Left lung (tissue), 4 donors: ENCODE measurements at regions not wholly inside any gene's neighbourhood (a gene's known extent, or its start where the extent isn't known, plus 50 kb on each side); places are given as distances from the start of the nearest gene placed in this dataset.

Source experiments
- ATAC-seq: fragments of 200-7000 bp; cut with Tn5 transposase; one replicate; pipeline ENCODE4 v1.9.1; 2020; ENCODE audit warnings: moderate library complexity
- DNase-seq, 4 donors: peaks; one replicate each; pipeline ENCODE4 v3.0.0-alpha.2; 2013 to 2020
- H3K27ac ChIP-seq, 2 donors: fragments of 200-600 bp; sonication (generic) in 1 of 2; one replicate each; pipeline versions ENCODE4 v1.5.0 to v1.8.0; 2020 to 2021
- H3K27me3 ChIP-seq, 2 donors: fragments of 200-600 bp; sonication (generic) in 1 of 2; one replicate each; pipeline versions ENCODE4 v1.5.0 to v1.8.0; 2020 to 2021
- H3K36me3 ChIP-seq, 2 donors: fragments of 200-600 bp; sonication (generic) in 1 of 2; one replicate each; pipeline versions ENCODE4 v1.5.0 to v1.8.0; 2020 to 2021
- H3K4me1 ChIP-seq, 2 donors: fragments of 200-600 bp; one replicate each; pipeline ENCODE4 v1.8.0; 2021
- H3K4me3 ChIP-seq, 2 donors: fragments of 200-600 bp; sonication (generic) in 1 of 2; one replicate each; pipeline versions ENCODE4 v1.5.0 to v1.8.0; 2020 to 2021; ENCODE audit warnings: mild to moderate bottlenecking in 1 of 2
- H3K9me3 ChIP-seq, 2 donors: fragments of 200-600 bp; sonication (generic) in 1 of 2; one replicate each; pipeline versions ENCODE4 v1.5.0 to v1.8.0; 2020 to 2021
- CTCF ChIP-seq, 2 donors: fragments of 200-600 bp; sonication (generic) in 1 of 2; IDR thresholded peaks; one replicate each; pipeline versions ENCODE4 v1.5.0 to v1.8.0; 2021; ENCODE audit warnings: antibody characterized with exemption in 2 of 2
- intact Hi-C, 2 donors: fragments of 100-400 bp; cut with DNase I; formaldehyde crosslinking; loops; one replicate each; pipeline versions ENCODE4 v1.11.2 to v1.14.2; 2022
- donor health status: DM: no; HTN: yes; CAD: no.
- donor health status: DM: no; HTN: no; CAD: no.

- Histone ChIP-seq H3K36me3 (no peaks in the 10 kb centered on the region), H3K27ac (no peak overlapping the region), H3K9me3 (no peaks in the 10 kb centered on the region), H3K4me1 (no peaks in the 10 kb centered on the region), H3K27me3 (peaks cover 0 to 60% of the 10 kb centered on the region in 2 donors), H3K4me3 (no peak overlapping the region)
- no peak for TF ChIP-seq CTCF (IDR thresholded peaks at IDR 0.05)
- intact Hi-C loops, result no loop called here
- DNase-seq, result no peak
- ATAC-seq, result no peak
Measured at GRCh38 chr19:30646806-30647205, 274.6 kb downstream of the ZNF536 start.

- intact Hi-C loops, result no loop called here
- no peak for DNase-seq
- Histone ChIP-seq H3K9me3 (no peaks in the 10 kb centered on the region), H3K4me3 (no peak overlapping the region), H3K27ac (no peak overlapping the region), H3K27me3 (peaks cover 0 to 56% of the 10 kb centered on the region in 2 donors), H3K36me3 (no peaks in the 10 kb centered on the region), H3K4me1 (no peaks in the 10 kb centered on the region)
- no peak for TF ChIP-seq CTCF (IDR thresholded peaks at IDR 0.05)
- no peak for ATAC-seq
Measured at GRCh38 chr19:30645946-30646577, 273.9 kb downstream of the ZNF536 start.

- no peak for TF ChIP-seq CTCF (IDR thresholded peaks at IDR 0.05)
- Histone ChIP-seq H3K4me1 (no peaks in the 10 kb centered on the region), H3K9me3 (peaks cover 0 to 2% of the 10 kb centered on the region in 2 donors), H3K27ac (no peak overlapping the region), H3K27me3 (peaks cover 0 to 5% of the 10 kb centered on the region in 2 donors), H3K36me3 (no peaks in the 10 kb centered on the region), H3K4me3 (no peak overlapping the region)
- DNase-seq (no peak), ATAC-seq (no peak)
- intact Hi-C loops, result no loop called here
Measured at GRCh38 chr19:30640252-30640965, 268.2 kb downstream of the ZNF536 start.

- ATAC-seq (no peak), DNase-seq (no peak)
- H3K4me3 ChIP-seq, result no peak overlapping the region
- peaks cover 0 to 2% of the 10 kb centered on the region in 2 donors for H3K9me3 ChIP-seq
- TF ChIP-seq CTCF (IDR thresholded peaks at IDR 0.05), result no peak
- intact Hi-C loops, result no loop called here
- peaks cover 0 to 5% of the 10 kb centered on the region in 2 donors for H3K27me3 ChIP-seq
- no peaks in the 10 kb centered on the region for H3K36me3 ChIP-seq
- H3K4me1 ChIP-seq, result no peaks in the 10 kb centered on the region
- H3K27ac ChIP-seq, result no peak overlapping the region
Measured at GRCh38 chr19:30638889-30639288, 266.7 kb downstream of the ZNF536 start.

GRCh38 chr19:30637926-30638325 lies 265.7 kb downstream of the ZNF536 start:
- ATAC-seq, result no peak
- H3K27ac ChIP-seq, result no peak overlapping the region

More at GRCh38 chr19:30637926-30638325, 265.7 kb downstream of the ZNF536 start:
- intact Hi-C loops, result no loop called here
- no peaks in the 10 kb centered on the region for H3K36me3 ChIP-seq
- H3K4me1 ChIP-seq, result no peaks in the 10 kb centered on the region
- H3K27me3 ChIP-seq, result peaks cover 0 to 5% of the 10 kb centered on the region in 2 donors
- peaks cover 0 to 2% of the 10 kb centered on the region in 2 donors for H3K9me3 ChIP-seq
- H3K4me3 ChIP-seq, result no peak overlapping the region
- no peak for TF ChIP-seq CTCF (IDR thresholded peaks at IDR 0.05)
- no peak for DNase-seq
